GM12891 (cell line): ENCODE measurements at regions not wholly inside any gene's neighbourhood (a gene's known extent, or its start where the extent isn't known, plus 50 kb on each side); places are given as distances from the start of the nearest gene placed in this dataset.

ENCODE experiments used
- POLR2A ChIP-seq: IDR thresholded peaks from 2 replicates; pipeline ENCODE4 v1.6.1; 2011; ENCODE audit warnings: low read depth, low read length, control low read depth
- POLR2AphosphoS5 ChIP-seq: IDR thresholded peaks from 2 replicates; pipeline ENCODE4 v1.6.1; 2011; ENCODE audit warnings: low read depth, low read length, control low read depth

GRCh38 chr2:239858179-239858578, 167.0 kb downstream of the NDUFA10 start:
- TF ChIP-seq POLR2AphosphoS5 (no peak), POLR2A (no peak)
